ENCODE measurements at regions not wholly inside any gene's neighbourhood (a gene's known extent, or its start where the extent isn't known, plus 50 kb on each side); places are given as distances from the start of the nearest gene placed in this dataset.

DNA sequence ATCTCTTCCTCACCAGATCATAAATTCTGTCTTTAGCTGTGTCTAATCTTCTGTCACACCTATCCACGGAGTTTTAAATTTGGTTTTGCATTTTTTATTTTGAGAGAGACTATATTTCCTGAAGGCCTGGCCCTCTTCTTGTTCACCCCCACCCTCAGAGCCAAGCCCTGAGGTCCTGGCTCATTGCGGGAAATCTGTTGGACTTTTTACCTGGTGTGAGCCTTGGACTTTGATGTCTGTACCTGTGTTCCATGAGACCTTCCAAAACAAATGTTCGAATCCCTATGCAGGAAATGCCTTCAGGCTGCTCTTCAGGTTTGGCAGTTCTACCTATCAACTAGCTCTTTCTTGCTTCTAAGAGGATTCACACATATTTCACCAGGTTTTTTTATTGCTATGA is 175.2 kb upstream of the GRB10 start:
- no peak for TF ChIP-seq POLR2A (IDR thresholded peaks at IDR 0.05)
- TF ChIP-seq, protein P1, sequence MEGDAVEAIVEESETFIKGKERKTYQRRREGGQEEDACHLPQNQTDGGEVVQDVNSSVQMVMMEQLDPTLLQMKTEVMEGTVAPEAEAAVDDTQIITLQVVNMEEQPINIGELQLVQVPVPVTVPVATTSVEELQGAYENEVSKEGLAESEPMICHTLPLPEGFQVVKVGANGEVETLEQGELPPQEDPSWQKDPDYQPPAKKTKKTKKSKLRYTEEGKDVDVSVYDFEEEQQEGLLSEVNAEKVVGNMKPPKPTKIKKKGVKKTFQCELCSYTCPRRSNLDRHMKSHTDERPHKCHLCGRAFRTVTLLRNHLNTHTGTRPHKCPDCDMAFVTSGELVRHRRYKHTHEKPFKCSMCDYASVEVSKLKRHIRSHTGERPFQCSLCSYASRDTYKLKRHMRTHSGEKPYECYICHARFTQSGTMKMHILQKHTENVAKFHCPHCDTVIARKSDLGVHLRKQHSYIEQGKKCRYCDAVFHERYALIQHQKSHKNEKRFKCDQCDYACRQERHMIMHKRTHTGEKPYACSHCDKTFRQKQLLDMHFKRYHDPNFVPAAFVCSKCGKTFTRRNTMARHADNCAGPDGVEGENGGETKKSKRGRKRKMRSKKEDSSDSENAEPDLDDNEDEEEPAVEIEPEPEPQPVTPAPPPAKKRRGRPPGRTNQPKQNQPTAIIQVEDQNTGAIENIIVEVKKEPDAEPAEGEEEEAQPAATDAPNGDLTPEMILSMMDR (IDR thresholded peaks at IDR 0.05) = no peak

Measured in body of pancreas (tissue), 4 donors.